Chondrocyte (in vitro differentiated cells): ENCODE measurements at regions not wholly inside any gene's neighbourhood (a gene's known extent, or its start where the extent isn't known, plus 50 kb on each side); places are given as distances from the start of the nearest gene placed in this dataset.

ENCODE experiments used
- DNase-seq: peaks from one replicate; pipeline ENCODE4 v3.0.0; 2021; ENCODE audit warnings: mixed read lengths, low spot score
- H3K27ac Mint-ChIP-seq: one replicate; pipeline ENCODE4 v1.8.0; 2021; ENCODE audit warnings: mild to moderate bottlenecking, moderate library complexity, mixed read lengths; ENCODE audit not compliant: unreplicated experiment
- H3K27me3 Mint-ChIP-seq: 2 replicates; pipeline ENCODE4 v1.8.0; 2021; ENCODE audit warnings: low read depth, mixed read lengths
- H3K36me3 Mint-ChIP-seq: 2 replicates; pipeline ENCODE4 v1.8.0; 2021; ENCODE audit warnings: low read depth, mixed read lengths
- H3K4me1 Mint-ChIP-seq: 2 replicates; pipeline ENCODE4 v1.8.0; 2021; ENCODE audit warnings: low read depth, mild to moderate bottlenecking, mixed read lengths
- H3K4me3 Mint-ChIP-seq: one replicate; pipeline ENCODE4 v1.8.0; 2021; ENCODE audit warnings: mild to moderate bottlenecking, moderate library complexity, mixed read lengths; ENCODE audit not compliant: unreplicated experiment
- H3K9me3 Mint-ChIP-seq: 2 replicates; pipeline ENCODE4 v1.8.0; 2021; ENCODE audit warnings: low read depth, mixed read lengths
- TF ChIP-seq, protein P1 (sequence below): fragments of 200-600 bp; sonication (generic); IDR thresholded peaks from 2 replicates; pipeline ENCODE4 v1.5.0; 2021; ENCODE audit warnings: antibody characterized with exemption, mild to moderate bottlenecking, moderate library complexity

GRCh38 chr16:73140929-73141328 is 93.0 kb upstream of the ZFHX3 start:
- DNase-seq, result no peak
- Mint-ChIP-seq H3K36me3 (no peaks in the 10 kb centered on the region), H3K27ac (no peak overlapping the region), H3K9me3 (no peaks in the 10 kb centered on the region), H3K4me3 (no peak overlapping the region), H3K27me3 (no peaks in the 10 kb centered on the region), H3K4me1 (peaks cover 22% of the 10 kb centered on the region)
- TF ChIP-seq, protein P1, sequence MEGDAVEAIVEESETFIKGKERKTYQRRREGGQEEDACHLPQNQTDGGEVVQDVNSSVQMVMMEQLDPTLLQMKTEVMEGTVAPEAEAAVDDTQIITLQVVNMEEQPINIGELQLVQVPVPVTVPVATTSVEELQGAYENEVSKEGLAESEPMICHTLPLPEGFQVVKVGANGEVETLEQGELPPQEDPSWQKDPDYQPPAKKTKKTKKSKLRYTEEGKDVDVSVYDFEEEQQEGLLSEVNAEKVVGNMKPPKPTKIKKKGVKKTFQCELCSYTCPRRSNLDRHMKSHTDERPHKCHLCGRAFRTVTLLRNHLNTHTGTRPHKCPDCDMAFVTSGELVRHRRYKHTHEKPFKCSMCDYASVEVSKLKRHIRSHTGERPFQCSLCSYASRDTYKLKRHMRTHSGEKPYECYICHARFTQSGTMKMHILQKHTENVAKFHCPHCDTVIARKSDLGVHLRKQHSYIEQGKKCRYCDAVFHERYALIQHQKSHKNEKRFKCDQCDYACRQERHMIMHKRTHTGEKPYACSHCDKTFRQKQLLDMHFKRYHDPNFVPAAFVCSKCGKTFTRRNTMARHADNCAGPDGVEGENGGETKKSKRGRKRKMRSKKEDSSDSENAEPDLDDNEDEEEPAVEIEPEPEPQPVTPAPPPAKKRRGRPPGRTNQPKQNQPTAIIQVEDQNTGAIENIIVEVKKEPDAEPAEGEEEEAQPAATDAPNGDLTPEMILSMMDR, result no peak

GRCh38 chr16:73131156-73131862 is 83.4 kb upstream of the ZFHX3 start:
- H3K27me3 Mint-ChIP-seq, result no peaks in the 10 kb centered on the region
- TF ChIP-seq, protein P1, result no peak

DNA sequence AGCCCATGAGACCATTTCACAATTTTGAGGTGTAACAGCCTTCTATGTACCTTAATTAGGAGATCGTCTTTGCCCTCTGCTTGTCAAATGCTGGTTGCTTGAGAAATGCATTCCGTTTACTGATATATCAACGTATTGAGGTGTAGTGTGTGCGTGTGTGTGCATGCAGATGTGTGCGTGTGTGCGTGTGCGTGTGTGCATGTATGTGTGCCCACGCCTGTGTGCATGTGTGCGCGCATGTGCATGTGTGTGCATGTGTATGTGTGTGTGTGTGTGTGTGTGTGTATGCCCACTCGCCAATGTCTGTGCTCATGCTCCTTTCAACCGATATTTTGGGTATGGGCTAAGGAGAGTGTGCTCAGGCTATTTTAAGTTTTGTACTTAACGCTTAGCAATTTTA is 81.5 kb upstream of the ZFHX3 start:
- Mint-ChIP-seq H3K9me3 (peaks cover 9% of the 10 kb centered on the region), H3K27ac (no peak overlapping the region), H3K4me3 (no peak overlapping the region), H3K27me3 (no peaks in the 10 kb centered on the region), H3K36me3 (no peaks in the 10 kb centered on the region), H3K4me1 (peaks cover 8% of the 10 kb centered on the region)
- no peak for DNase-seq
- TF ChIP-seq, protein P1, result no peak

More at GRCh38 chr16:73131156-73131862, 83.4 kb upstream of the ZFHX3 start:
- no peak overlapping the region for H3K4me3 Mint-ChIP-seq
- no peak overlapping the region for H3K27ac Mint-ChIP-seq
- H3K4me1 Mint-ChIP-seq, result peaks cover under 1% of the 10 kb centered on the region
- peaks cover 9% of the 10 kb centered on the region for H3K9me3 Mint-ChIP-seq
- H3K36me3 Mint-ChIP-seq, result no peaks in the 10 kb centered on the region
- DNase-seq, result no peak

DNA sequence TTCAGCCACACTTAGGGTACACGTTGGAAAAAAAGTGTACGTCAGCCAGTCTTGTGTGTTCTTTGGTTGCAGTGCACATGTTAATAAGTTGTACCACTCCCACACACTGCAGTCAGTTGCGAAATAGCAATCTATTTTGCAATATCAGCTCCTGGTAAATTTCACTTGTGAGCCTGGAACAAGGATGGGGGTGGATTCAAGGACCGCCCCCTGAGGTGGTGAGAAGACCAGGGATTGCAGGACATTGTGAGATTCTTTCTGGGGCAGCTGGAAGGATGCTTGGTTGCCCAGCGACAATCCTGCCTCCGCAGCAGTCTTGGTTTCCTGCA is 78.6 kb upstream of the ZFHX3 start:
- Mint-ChIP-seq H3K4me1 (peaks cover 25% of the 10 kb centered on the region), H3K9me3 (peaks cover 9% of the 10 kb centered on the region), H3K27me3 (no peaks in the 10 kb centered on the region), H3K27ac (no peak overlapping the region), H3K4me3 (no peak overlapping the region), H3K36me3 (no peaks in the 10 kb centered on the region)
- no peak for DNase-seq
- TF ChIP-seq, protein P1, result no peak

- TF ChIP-seq, protein P1, result no peak
- Mint-ChIP-seq H3K9me3 (peaks cover 9% of the 10 kb centered on the region), H3K27me3 (no peaks in the 10 kb centered on the region), H3K27ac (no peak overlapping the region), H3K4me3 (no peak overlapping the region), H3K36me3 (no peaks in the 10 kb centered on the region), H3K4me1 (peaks cover 25% of the 10 kb centered on the region)
- no peak for DNase-seq
Observed at GRCh38 chr16:73125850-73126524, 78.1 kb upstream of the ZFHX3 start.
